ENCODE measurements at regions not wholly inside any gene's neighbourhood (a gene's known extent, or its start where the extent isn't known, plus 50 kb on each side); places are given as distances from the start of the nearest gene placed in this dataset.

DNA sequence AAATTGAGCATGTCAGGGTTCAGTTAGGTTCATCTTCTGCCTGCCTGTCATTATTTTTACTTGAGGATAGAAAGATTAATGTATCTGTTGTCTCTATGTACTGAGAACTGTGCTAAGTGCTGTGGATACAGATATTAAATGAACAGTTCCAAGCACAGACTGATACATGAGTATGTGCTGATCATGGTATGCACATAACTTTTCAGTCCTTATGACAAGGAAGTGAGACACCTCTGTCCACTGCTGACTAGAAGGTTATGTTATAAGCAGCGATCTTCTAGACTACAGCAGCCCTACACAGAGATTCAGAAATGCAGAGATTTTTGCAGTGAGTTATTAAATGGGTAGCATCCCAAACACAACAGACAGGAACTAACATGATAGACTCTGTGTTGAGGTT lies 335.6 kb upstream of the MTNR1B start (continued):
- no peak for TF ChIP-seq ZNF462 (CRISPR knock-in tag; IDR thresholded peaks at IDR 0.05)
- TF ChIP-seq, protein P1, sequence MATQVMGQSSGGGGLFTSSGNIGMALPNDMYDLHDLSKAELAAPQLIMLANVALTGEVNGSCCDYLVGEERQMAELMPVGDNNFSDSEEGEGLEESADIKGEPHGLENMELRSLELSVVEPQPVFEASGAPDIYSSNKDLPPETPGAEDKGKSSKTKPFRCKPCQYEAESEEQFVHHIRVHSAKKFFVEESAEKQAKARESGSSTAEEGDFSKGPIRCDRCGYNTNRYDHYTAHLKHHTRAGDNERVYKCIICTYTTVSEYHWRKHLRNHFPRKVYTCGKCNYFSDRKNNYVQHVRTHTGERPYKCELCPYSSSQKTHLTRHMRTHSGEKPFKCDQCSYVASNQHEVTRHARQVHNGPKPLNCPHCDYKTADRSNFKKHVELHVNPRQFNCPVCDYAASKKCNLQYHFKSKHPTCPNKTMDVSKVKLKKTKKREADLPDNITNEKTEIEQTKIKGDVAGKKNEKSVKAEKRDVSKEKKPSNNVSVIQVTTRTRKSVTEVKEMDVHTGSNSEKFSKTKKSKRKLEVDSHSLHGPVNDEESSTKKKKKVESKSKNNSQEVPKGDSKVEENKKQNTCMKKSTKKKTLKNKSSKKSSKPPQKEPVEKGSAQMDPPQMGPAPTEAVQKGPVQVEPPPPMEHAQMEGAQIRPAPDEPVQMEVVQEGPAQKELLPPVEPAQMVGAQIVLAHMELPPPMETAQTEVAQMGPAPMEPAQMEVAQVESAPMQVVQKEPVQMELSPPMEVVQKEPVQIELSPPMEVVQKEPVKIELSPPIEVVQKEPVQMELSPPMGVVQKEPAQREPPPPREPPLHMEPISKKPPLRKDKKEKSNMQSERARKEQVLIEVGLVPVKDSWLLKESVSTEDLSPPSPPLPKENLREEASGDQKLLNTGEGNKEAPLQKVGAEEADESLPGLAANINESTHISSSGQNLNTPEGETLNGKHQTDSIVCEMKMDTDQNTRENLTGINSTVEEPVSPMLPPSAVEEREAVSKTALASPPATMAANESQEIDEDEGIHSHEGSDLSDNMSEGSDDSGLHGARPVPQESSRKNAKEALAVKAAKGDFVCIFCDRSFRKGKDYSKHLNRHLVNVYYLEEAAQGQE (IDR thresholded peaks at IDR 0.05; ENCODE audit: unreplicated experiment), result no peak
- TF ChIP-seq EZH2 (IDR thresholded peaks at IDR 0.05; ENCODE audit: low read depth, unreplicated experiment), result no peak
- no peak for TF ChIP-seq ZNF114 (CRISPR knock-in tag; IDR thresholded peaks at IDR 0.05)
- TF ChIP-seq STAT1 (IDR thresholded peaks at IDR 0.05; ENCODE audit: unreplicated experiment), result no peak
- no peak for TF ChIP-seq EZH2phosphoT487 (IDR thresholded peaks at IDR 0.05; ENCODE audit: unreplicated experiment)
- no peak for TF ChIP-seq POLR2AphosphoS5 (IDR thresholded peaks at IDR 0.05; ENCODE audit: low read depth)
- TF ChIP-seq, protein P2, sequence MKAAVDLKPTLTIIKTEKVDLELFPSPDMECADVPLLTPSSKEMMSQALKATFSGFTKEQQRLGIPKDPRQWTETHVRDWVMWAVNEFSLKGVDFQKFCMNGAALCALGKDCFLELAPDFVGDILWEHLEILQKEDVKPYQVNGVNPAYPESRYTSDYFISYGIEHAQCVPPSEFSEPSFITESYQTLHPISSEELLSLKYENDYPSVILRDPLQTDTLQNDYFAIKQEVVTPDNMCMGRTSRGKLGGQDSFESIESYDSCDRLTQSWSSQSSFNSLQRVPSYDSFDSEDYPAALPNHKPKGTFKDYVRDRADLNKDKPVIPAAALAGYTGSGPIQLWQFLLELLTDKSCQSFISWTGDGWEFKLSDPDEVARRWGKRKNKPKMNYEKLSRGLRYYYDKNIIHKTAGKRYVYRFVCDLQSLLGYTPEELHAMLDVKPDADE (IDR thresholded peaks at IDR 0.05), result no peak
- no peak for TF ChIP-seq JUNB (IDR thresholded peaks at IDR 0.05; ENCODE audit: unreplicated experiment)

Data from GM23338 (cell line).